Nucleus accumbens (tissue), 56 donors: ENCODE measurements at regions not wholly inside any gene's neighbourhood (a gene's known extent, or its start where the extent isn't known, plus 50 kb on each side); places are given as distances from the start of the nearest gene placed in this dataset.
A peak's percentile ranks its signal among the peaks of the same experiment; 100 is the strongest.

Experiments
- DNase-seq, 56 donors: peaks; one replicate each; lab custom pipeline; 2025; lab: John Stamatoyannopoulos, UW

GRCh38 chr10:129030996-129031843 is 435.8 kb upstream of the MGMT start:
- peak in 21 of 56 donors; percentile 1 to 61 (median 18) for DNase-seq

- no peak for DNase-seq
Observed at GRCh38 chr10:129031844-129032150, 435.2 kb upstream of the MGMT start.

GRCh38 chr10:129032372-129033313 is 434.4 kb upstream of the MGMT start:
- no peak for DNase-seq

GRCh38 chr10:129033340-129033739 is 433.7 kb upstream of the MGMT start:
- no peak for DNase-seq

- DNase-seq: no peak
Observed at GRCh38 chr10:129033790-129034272, 433.2 kb upstream of the MGMT start.

- no peak for DNase-seq
Observed at GRCh38 chr10:129035052-129035827, 431.8 kb upstream of the MGMT start.

GRCh38 chr10:129038522-129038921 is 428.5 kb upstream of the MGMT start:
- DNase-seq: no peak

GRCh38 chr10:129039406-129040370 is 427.4 kb upstream of the MGMT start:
- DNase-seq: no peak

- DNase-seq: no peak
Observed at GRCh38 chr10:129040377-129040776, 426.7 kb upstream of the MGMT start.

- no peak for DNase-seq
Observed at GRCh38 chr10:129041916-129042315, 425.1 kb upstream of the MGMT start.

GRCh38 chr10:129042776-129043595 is 424.1 kb upstream of the MGMT start:
- no peak for DNase-seq

- DNase-seq: no peak
Observed at GRCh38 chr10:129043691-129044090, 423.4 kb upstream of the MGMT start.

- DNase-seq: no peak
Observed at GRCh38 chr10:129045599-129045998, 421.4 kb upstream of the MGMT start.

- DNase-seq: no peak
Observed at GRCh38 chr10:129046065-129046681, 420.9 kb upstream of the MGMT start.

GRCh38 chr10:129046962-129047361 is 420.1 kb upstream of the MGMT start:
- no peak for DNase-seq

GRCh38 chr10:129047600-129047999 is 419.4 kb upstream of the MGMT start:
- DNase-seq: no peak

GRCh38 chr10:129048513-129048912 is 418.5 kb upstream of the MGMT start:
- no peak for DNase-seq

- no peak for DNase-seq
Observed at GRCh38 chr10:129049501-129049900, 417.5 kb upstream of the MGMT start.
